A673 (cell line): ENCODE measurements at regions not wholly inside any gene's neighbourhood (a gene's known extent, or its start where the extent isn't known, plus 50 kb on each side); places are given as distances from the start of the nearest gene placed in this dataset.

Source experiments
- CTCF ChIP-seq: fragments of 300-800, 200-600 bp; sonication (generic); conservative IDR thresholded peaks from 2 replicates; pipeline ENCODE4 v1.5.1; 2017; ENCODE audit warnings: low read depth, mild to moderate bottlenecking, antibody characterized with exemption, low read length, moderate library complexity, mixed read lengths
- EZH2 ChIP-seq: fragments of 200-600 bp; sonication (generic); IDR thresholded peaks from 2 replicates; pipeline ENCODE4 v1.6.1; 2017; ENCODE audit warnings: borderline replicate concordance, low read depth, mild to moderate bottlenecking, mixed read lengths, antibody characterized with exemption, low read length; ENCODE audit not compliant: poor library complexity, severe bottlenecking

GRCh38 chr11:87432022-87432421 is 394.3 kb downstream of the TMEM135 start:
- TF ChIP-seq EZH2 (no peak), CTCF (no peak)
